ENCODE measurements at regions not wholly inside any gene's neighbourhood (a gene's known extent, or its start where the extent isn't known, plus 50 kb on each side); places are given as distances from the start of the nearest gene placed in this dataset.

- DNase-seq: no peak
These were observed 96.9 kb upstream of the FSHR start for GRCh38 chr2:49251251-49251650.

DNA sequence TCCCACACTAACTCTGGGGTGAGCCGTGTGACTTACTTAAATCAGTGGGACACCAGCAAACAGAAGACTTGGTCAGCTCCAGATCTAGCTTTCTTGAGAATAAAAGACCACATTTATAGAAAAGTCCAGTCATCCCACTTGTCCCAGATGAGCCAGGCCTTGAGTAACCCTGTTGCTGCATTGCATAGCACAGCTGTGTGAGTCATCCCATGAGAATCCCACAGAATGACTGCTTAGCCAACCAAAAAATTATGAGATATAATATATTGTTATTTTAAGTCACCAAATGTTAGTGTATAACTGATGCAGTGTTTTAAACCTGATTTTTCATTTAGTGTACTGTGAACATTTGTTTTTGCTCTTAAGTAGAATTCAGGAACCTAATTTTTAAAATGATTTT, 94.2 kb upstream of the FSHR start:
- DNase-seq: no peak

GRCh38 chr2:49241991-49242390, 87.7 kb upstream of the FSHR start:
- no peak for DNase-seq

- no peak for DNase-seq
These were observed 87.2 kb upstream of the FSHR start for GRCh38 chr2:49241501-49241900.

DNA sequence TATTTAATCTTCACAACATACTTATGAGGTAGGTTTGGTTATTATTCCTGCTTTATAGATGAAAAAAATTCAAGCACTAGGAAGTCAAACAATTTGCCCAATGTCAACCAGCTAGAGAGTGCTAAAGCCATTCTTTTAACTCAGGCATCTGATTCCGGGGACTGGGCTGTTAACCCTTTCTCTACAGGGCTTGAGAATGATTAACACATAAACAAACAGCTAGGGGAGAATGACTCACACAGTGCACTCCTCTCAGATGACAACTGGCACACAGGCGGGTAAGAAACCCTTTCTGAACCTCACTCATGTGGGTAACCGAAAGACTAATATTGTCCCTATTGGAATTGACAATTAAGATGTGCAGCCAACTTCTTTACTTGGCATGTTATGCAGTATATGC, 86.3 kb upstream of the FSHR start:
- DNase-seq: no peak

DNA sequence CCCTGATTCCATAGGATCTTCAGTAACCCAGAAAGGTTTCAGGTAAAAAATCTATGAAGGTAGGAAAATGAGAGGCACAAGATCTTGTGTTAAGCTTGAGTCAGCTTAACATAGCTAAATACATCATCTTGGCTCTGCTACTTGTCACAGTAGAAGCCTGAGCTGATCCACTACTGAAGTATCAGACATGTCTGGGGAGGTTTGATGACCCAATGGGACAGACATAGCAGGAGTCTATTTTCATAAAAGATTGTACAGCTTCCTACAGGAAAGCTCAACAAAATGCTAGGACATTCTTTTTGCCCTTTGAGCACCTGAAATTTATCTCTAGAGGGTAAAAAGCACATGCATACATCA, 84.3 kb upstream of the FSHR start:
- DNase-seq: peak in 1 of 3 experiments; percentile 65

DNA sequence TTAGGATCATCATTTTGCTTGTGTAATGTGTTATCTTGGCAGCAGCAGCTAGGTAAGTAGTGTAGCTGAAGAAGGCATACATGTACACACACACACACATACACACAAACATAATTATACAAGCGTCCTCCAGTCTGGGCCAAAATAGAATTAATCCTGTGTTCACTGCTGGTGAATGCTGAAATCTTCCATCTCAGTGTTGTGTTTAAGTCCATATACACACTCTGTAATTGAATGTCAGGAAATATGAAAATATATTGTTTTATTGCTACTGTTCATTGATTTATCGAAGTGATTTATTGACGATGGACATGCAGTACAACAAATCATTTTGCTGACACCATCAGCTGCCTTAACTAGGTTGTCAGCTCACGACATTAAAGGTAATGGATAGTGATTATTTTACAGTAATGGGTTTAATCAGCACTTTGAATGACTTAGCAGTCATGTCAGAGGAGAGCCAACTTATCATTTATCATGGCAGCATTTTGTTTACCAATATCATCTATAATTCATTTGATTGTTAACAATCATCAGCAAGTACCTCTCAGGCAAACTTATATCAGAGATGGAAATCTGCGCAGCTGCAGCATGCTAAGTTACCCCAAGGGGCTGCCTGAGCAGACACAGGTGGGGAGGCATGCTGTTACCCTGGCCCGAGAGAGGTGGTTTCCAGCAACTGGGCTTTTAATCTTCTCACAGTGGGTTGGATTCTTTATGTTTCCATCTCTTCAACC, 83.7 kb upstream of the FSHR start:
- peak in 2 of 3 experiments; percentile 40 to 80 for DNase-seq

DNA sequence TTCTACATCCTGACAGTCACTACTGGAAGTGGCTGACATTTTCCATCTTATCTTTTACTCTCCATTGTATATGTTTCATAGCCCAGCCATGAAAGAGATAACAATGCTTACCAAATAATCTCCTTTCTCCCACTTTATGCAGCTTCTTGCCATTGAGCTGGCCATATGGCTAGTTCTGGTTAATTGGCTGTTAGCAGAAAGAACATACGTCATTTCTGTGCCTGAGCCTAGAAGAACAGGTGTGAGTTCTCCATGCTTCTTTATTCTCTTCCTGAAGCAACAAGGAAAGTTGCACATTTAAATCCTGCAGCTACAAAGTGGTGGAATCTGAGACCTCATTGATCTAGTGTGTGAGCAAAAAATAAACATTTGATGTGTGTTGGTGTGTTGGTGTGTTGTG, 82.0 kb upstream of the FSHR start:
- no peak for DNase-seq

GRCh38 chr2:49226360-49226759, 72.0 kb upstream of the FSHR start:
- no peak for DNase-seq

DNA sequence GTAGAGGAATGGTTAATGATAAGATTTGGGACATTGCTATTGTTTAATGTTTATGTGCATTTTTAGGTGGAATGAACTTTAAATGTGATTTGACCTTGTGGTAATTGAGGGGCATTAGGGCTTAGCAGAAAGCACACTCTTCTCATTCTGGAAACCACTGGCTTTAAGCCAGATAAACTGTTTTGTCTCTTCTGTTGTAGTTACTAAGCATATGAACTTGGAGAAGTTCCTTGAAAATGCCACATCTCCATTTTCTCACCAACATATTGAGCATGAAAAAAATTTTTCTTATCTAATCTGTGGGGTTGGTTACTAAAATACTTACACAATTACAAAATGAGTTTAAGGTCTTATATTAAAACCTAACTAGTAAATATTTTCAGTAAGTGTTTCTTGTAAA, 70.8 kb upstream of the FSHR start:
- no peak for DNase-seq

GRCh38 chr2:49224426-49225010, 70.2 kb upstream of the FSHR start:
- no peak for DNase-seq

DNA sequence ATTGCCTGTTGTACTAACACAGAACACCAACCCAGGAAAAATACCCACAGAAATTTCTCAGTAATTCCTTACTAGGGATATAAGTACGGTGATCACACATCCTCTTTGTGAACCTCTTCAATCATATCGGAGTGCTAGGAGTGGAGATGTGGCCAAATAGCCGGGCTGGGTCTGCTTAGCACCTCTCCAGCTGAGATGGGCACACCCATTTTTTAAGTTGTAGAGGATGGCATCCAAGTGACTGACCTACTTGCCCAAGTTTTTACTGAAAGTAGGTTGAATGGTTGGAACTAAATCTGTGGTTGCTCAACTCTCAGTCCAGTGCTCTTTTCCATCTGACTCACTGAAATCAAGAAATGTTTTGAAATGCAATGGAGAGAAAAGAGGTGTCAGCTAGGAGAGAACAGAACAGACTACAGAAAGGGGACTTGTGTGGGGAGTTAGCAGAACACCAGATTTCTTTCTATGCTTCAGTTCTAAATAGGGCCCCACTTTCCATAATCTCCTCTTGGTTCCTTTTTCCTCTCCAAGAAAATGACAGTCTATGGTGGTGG, 68.7 kb upstream of the FSHR start:
- DNase-seq: no peak

- DNase-seq: no peak
These were observed 65.4 kb upstream of the FSHR start for GRCh38 chr2:49219741-49220140.

DNA sequence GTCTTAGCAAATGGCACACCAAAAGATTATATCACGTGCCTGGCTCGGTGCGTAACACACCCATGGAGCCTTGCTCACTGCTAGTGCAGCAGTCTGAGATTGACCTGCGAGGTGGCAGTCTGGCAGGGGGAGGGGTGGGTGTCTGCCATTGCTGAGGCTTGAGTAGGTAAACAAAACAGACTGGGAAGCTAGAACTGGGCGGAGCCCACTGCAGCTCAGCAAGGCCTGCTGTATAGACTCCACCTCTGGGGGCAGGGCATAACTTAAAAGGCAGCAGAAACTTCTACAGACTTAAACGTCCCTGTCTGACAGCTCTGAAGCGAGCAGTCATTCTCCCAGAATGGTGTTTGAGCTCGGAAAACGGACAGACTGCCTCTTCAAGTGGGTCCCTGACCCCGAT, 55.9 kb upstream of the FSHR start:
- DNase-seq: peak; percentile 30 to 51 (median 44)

- no peak for DNase-seq
These were observed 52.9 kb upstream of the FSHR start for GRCh38 chr2:49207204-49207603.
